Upper lobe of left lung (tissue), 6 donors: ENCODE measurements at regions not wholly inside any gene's neighbourhood (a gene's known extent, or its start where the extent isn't known, plus 50 kb on each side); places are given as distances from the start of the nearest gene placed in this dataset.

ENCODE experiments used
- ATAC-seq, 2 donors: fragments of 200-7000 bp; cut with Tn5 transposase; one replicate each; pipeline ENCODE4 v1.9.1; 2022; ENCODE audit warnings: mild to moderate bottlenecking in 2 of 2, moderate library complexity in 2 of 2; ENCODE audit not compliant: low FRiP score in 2 of 2
- DNase-seq, 2 donors: peaks; one replicate each; pipeline ENCODE4 v3.0.0-alpha.2; 2019 to 2020
- H3K27ac ChIP-seq, 4 donors: fragments of 200-600 bp; sonication (generic); one replicate each; pipeline ENCODE4 v1.5.1; 2016 to 2019
- H3K27me3 ChIP-seq, 4 donors: fragments of 200-600 bp; sonication (generic); one replicate each; pipeline ENCODE4 v1.5.1; 2017 to 2019
- H3K36me3 ChIP-seq, 4 donors: fragments of 200-600 bp; sonication (generic); one replicate each; pipeline ENCODE4 v1.5.1; 2016 to 2019
- H3K4me1 ChIP-seq, 4 donors: fragments of 200-600 bp; sonication (generic); one replicate each; pipeline ENCODE4 v1.5.1; 2018 to 2019
- H3K4me3 ChIP-seq, 4 donors: fragments of 200-600 bp; sonication (generic); one replicate each; pipeline ENCODE4 v1.5.1; 2017 to 2019; ENCODE audit warnings: mild to moderate bottlenecking in 2 of 4, moderate library complexity in 1 of 4
- H3K9me3 ChIP-seq, 4 donors: fragments of 200-600 bp; sonication (generic); one replicate each; pipeline ENCODE4 v1.5.1; 2018 to 2019
- CTCF ChIP-seq, 6 experiments: fragments of 450-650 bp in 4 of 6; fragments of 200-600 bp in 2 of 6; sonication (generic) in 2 of 6; IDR thresholded peaks; one replicate each; pipeline ENCODE4 v1.5.1; 2016 to 2019; ENCODE audit warnings: antibody characterized with exemption in 6 of 6
- EP300 ChIP-seq, 4 donors: sonication (generic); formaldehyde crosslinking; IDR thresholded peaks; one replicate each; pipeline ENCODE4 v1.5.1; 2017; ENCODE audit warnings: antibody characterized with exemption in 4 of 4, control low read depth in 2 of 4
- POLR2A ChIP-seq, 4 donors: fragments of 450-650 bp; IDR thresholded peaks; one replicate each; pipeline ENCODE4 v1.5.1; 2016 to 2017; ENCODE audit warnings: antibody characterized with exemption in 4 of 4, mild to moderate bottlenecking in 2 of 4
- POLR2AphosphoS5 ChIP-seq, 2 donors: sonication (generic); formaldehyde crosslinking; IDR thresholded peaks; one replicate each; pipeline ENCODE4 v1.5.1; 2017; ENCODE audit warnings: antibody characterized with exemption in 2 of 2
- WGBS, 2 donors: methylation state at CpG; one replicate each; pipeline ENCODE4 v1.1.5; 2017 to 2018; 5-methylcytosine and 5-hydroxymethylcytosine counted together
- donor health status: DM: no; HTN: no; CAD: no; lungs with moderate emphysema.
- donor health status: DM: no; HTN: yes; CAD: no; lungs with severe emphysema.

GRCh38 chr15:36175186-36175740 is 404.2 kb upstream of the CDIN1 start:
- H3K36me3 ChIP-seq = no peaks in the 10 kb centered on the region
- DNase-seq (no peak), ATAC-seq (no peak)
- no peaks in the 10 kb centered on the region for H3K27me3 ChIP-seq
- TF ChIP-seq POLR2AphosphoS5 (IDR thresholded peaks at IDR 0.05) (no peak), POLR2A (IDR thresholded peaks at IDR 0.05) (no peak), EP300 (IDR thresholded peaks at IDR 0.05) (no peak), CTCF (IDR thresholded peaks at IDR 0.05) (no peak)
- 84 to 93% methylated on average over 8 of the region's 8 CpGs for WGBS, 2 donors
- H3K4me3 ChIP-seq = no peak overlapping the region
- H3K4me1 ChIP-seq = peaks cover 0 to 15% (median 14%) of the 10 kb centered on the region in 4 donors
- H3K27ac ChIP-seq = no peak overlapping the region
- H3K9me3 ChIP-seq = no peaks in the 10 kb centered on the region

DNA sequence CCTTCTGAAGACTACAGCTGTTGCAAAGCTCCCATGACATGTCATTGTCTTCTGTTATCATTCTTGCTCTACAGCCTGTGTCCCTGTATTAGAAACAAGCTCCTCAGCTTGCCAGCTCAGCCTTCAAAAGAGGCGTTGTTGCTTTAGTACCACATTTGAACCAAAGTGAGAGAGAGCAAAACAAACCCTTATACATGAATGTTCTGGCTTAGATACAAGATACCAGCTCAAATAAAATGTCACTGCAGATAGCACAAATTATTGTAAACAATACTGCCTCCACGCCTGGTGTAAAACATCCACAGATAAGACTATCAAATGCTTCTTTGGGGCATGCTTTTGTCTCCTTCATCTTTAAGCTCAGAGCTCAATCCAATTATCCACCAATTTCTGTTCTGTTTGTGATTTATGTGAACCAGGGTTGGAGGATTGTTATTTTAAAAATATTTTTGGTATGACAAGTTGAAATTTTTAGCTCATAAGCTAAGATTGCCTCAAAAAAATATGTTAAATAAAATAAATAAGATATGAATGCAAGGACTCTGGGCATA is 403.6 kb upstream of the CDIN1 start:
- 35 to 39% methylated on average over 2 of the region's 2 CpGs for WGBS, 2 donors
- Histone ChIP-seq H3K27me3 (no peaks in the 10 kb centered on the region), H3K27ac (no peak overlapping the region), H3K9me3 (no peaks in the 10 kb centered on the region), H3K4me1 (peaks cover 0 to 15% (median 14%) of the 10 kb centered on the region in 4 donors), H3K4me3 (no peak overlapping the region), H3K36me3 (no peaks in the 10 kb centered on the region)
- DNase-seq = no peak
- ATAC-seq = no peak
- no peak for TF ChIP-seq POLR2A (IDR thresholded peaks at IDR 0.05)
- no peak for TF ChIP-seq EP300 (IDR thresholded peaks at IDR 0.05)
- TF ChIP-seq POLR2AphosphoS5 (IDR thresholded peaks at IDR 0.05) = no peak
- TF ChIP-seq CTCF (IDR thresholded peaks at IDR 0.05) = no peak

DNA sequence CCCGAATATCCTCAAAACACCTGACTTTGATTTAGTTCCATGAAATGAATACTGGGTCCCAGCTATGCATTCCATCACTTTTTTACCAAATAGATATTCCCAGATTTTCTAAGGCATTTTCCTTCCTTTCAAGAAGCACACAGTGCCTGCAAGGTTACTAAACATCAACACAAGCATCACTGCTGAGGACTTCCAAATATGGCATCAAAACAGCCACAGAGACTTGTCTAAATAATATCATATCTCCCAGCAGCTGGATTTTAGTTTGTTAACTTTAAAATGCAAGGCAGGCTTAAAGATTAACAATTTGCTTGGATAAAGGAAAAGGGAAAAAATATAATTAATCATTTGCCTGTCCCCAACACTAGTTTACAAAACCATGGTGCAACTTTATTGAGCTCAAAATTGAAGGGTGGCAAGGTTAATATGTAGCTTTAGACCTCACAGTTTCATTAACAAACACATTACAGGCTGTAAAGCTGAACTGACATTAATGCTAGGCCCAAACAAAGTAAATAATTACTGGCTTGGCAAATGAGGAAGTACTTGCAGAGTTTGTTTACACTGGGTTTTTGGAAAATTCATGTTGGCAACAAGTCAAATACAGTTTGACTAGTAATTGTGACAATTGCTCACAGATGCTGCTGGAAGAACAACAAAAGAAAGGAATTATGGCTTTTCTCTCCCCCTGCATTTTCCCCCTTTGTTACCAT is 401.7 kb upstream of the CDIN1 start:
- 81 to 86% methylated on average over 1 of the region's 1 CpG for WGBS, 2 donors
- peaks cover 0 to 15% (median 14%) of the 10 kb centered on the region in 4 donors for H3K4me1 ChIP-seq
- H3K27me3 ChIP-seq = no peaks in the 10 kb centered on the region
- H3K27ac ChIP-seq = no peak overlapping the region
- TF ChIP-seq POLR2AphosphoS5 (IDR thresholded peaks at IDR 0.05) (no peak), CTCF (IDR thresholded peaks at IDR 0.05) (no peak), EP300 (IDR thresholded peaks at IDR 0.05) (no peak), POLR2A (IDR thresholded peaks at IDR 0.05) (no peak)
- H3K9me3 ChIP-seq = no peaks in the 10 kb centered on the region
- ATAC-seq (no peak), DNase-seq (no peak)
- no peak overlapping the region for H3K4me3 ChIP-seq
- no peaks in the 10 kb centered on the region for H3K36me3 ChIP-seq

DNA sequence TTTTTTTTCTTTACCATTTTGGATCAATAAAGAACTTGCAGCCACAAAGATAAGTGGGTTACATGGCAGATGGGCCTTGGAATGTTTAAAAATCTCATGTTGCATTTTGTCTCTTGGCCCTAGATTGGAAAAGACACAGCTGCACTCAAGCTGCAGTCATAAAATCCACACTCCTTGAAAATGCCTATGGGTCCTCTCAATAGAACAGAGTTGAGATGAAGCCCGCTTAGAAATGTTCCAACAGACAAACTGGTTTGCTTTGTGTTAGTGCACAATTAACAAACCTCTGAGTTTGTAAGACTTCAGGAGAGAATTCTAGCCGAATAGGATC is 401.2 kb upstream of the CDIN1 start:
- ATAC-seq = no peak
- Histone ChIP-seq H3K4me1 (peaks cover 0 to 15% (median 14%) of the 10 kb centered on the region in 4 donors), H3K4me3 (no peak overlapping the region), H3K9me3 (no peaks in the 10 kb centered on the region), H3K36me3 (no peaks in the 10 kb centered on the region), H3K27me3 (no peaks in the 10 kb centered on the region), H3K27ac (no peak overlapping the region)
- WGBS, 2 donors = 76 to 91% methylated on average over 2 of the region's 2 CpGs
- no peak for DNase-seq
- no peak for TF ChIP-seq POLR2AphosphoS5 (IDR thresholded peaks at IDR 0.05)
- no peak for TF ChIP-seq POLR2A (IDR thresholded peaks at IDR 0.05)
- TF ChIP-seq CTCF (IDR thresholded peaks at IDR 0.05) = no peak
- no peak for TF ChIP-seq EP300 (IDR thresholded peaks at IDR 0.05)
